Sigmoid colon (tissue), 4 donors: ENCODE measurements at regions not wholly inside any gene's neighbourhood (a gene's known extent, or its start where the extent isn't known, plus 50 kb on each side); places are given as distances from the start of the nearest gene placed in this dataset.

Experiments
- POLR2A ChIP-seq, 2 donors: fragments of 450-650 bp; IDR thresholded peaks; one replicate each; pipeline ENCODE4 v1.6.1; 2016; ENCODE audit warnings: antibody characterized with exemption in 2 of 2, mild to moderate bottlenecking in 2 of 2, moderate library complexity in 2 of 2
- POLR2AphosphoS5 ChIP-seq, 4 donors: sonication (generic); formaldehyde crosslinking; IDR thresholded peaks; one replicate each; pipeline ENCODE4 v1.6.1; 2017; ENCODE audit warnings: antibody characterized with exemption in 4 of 4
- TF ChIP-seq, protein P1 (sequence below), 4 experiments: fragments of 450-650 bp in 3 of 4; fragments of 200-600 bp in 1 of 4; IDR thresholded peaks; one replicate each; pipeline ENCODE4 v1.5.1; 2016 to 2019; ENCODE audit warnings: antibody characterized with exemption in 4 of 4, mild to moderate bottlenecking in 3 of 4, moderate library complexity in 2 of 4

DNA sequence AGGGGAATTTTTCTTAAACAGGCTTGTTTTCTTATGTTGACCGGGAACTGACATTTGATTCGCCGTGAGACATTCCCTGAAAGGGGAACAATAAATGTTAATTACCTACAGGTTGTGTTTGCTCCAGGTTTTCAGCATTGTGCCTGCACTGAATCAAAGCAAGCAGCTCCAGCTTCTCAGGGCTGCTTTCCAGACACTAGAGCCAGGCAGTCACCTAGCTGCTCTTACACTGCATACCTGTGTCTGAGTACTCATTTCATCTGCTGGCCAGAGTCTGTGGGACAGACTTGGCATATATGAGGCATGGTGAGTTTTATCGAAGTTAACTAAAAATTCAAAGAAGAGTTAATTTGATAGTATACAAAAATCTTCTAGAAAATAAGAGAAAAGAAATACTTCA is 951.8 kb upstream of the MAP3K7 start:
- TF ChIP-seq, protein P1, sequence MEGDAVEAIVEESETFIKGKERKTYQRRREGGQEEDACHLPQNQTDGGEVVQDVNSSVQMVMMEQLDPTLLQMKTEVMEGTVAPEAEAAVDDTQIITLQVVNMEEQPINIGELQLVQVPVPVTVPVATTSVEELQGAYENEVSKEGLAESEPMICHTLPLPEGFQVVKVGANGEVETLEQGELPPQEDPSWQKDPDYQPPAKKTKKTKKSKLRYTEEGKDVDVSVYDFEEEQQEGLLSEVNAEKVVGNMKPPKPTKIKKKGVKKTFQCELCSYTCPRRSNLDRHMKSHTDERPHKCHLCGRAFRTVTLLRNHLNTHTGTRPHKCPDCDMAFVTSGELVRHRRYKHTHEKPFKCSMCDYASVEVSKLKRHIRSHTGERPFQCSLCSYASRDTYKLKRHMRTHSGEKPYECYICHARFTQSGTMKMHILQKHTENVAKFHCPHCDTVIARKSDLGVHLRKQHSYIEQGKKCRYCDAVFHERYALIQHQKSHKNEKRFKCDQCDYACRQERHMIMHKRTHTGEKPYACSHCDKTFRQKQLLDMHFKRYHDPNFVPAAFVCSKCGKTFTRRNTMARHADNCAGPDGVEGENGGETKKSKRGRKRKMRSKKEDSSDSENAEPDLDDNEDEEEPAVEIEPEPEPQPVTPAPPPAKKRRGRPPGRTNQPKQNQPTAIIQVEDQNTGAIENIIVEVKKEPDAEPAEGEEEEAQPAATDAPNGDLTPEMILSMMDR (IDR thresholded peaks at IDR 0.05), result no peak
- TF ChIP-seq POLR2A (IDR thresholded peaks at IDR 0.05) (no peak), POLR2AphosphoS5 (IDR thresholded peaks at IDR 0.05) (no peak)
